Parathyroid adenoma (tissue), 2 donors: ENCODE measurements at regions not wholly inside any gene's neighbourhood (a gene's known extent, or its start where the extent isn't known, plus 50 kb on each side); places are given as distances from the start of the nearest gene placed in this dataset.
"Not testable (repeated sequence)": the region's sequence is repeated elsewhere in the genome, so short reads cannot be mapped to it uniquely, and the experiment has no call there.

Source experiments
- H2AFZ ChIP-seq: fragments of 300-600 bp; sonication (generic); one replicate; pipeline ENCODE4 v1.7.0; 2017; ENCODE audit warnings: antibody characterized with exemption, mild to moderate bottlenecking
- H3K27ac ChIP-seq: fragments of 300-600 bp; sonication (generic); one replicate; pipeline ENCODE4 v1.7.0; 2017
- H3K27me3 ChIP-seq: fragments of 300-600 bp; sonication (generic); one replicate; pipeline ENCODE4 v1.7.0; 2017; ENCODE audit warnings: low read length; ENCODE audit not compliant: control insufficient read depth, insufficient read depth
- H3K36me3 ChIP-seq: fragments of 300-600 bp; sonication (generic); one replicate; pipeline ENCODE4 v1.7.0; 2017; ENCODE audit warnings: low read length; ENCODE audit not compliant: control insufficient read depth, insufficient read depth
- H3K4me1 ChIP-seq: fragments of 300-600 bp; sonication (generic); one replicate; pipeline ENCODE4 v1.7.0; 2017; ENCODE audit warnings: control low read depth
- H3K4me2 ChIP-seq: fragments of 300-600 bp; sonication (generic); one replicate; pipeline ENCODE4 v1.7.0; 2017; ENCODE audit warnings: low read length
- H3K4me3 ChIP-seq: fragments of 300-600 bp; sonication (generic); one replicate; pipeline ENCODE4 v1.7.0; 2017; ENCODE audit warnings: low read depth, low read length
- H3K79me2 ChIP-seq: fragments of 300-600 bp; sonication (generic); one replicate; pipeline ENCODE4 v1.7.0; 2017; ENCODE audit warnings: control low read depth
- H3K9ac ChIP-seq: fragments of 300-600 bp; sonication (generic); one replicate; pipeline ENCODE4 v1.7.0; 2017; ENCODE audit warnings: mild to moderate bottlenecking
- H3K9me3 ChIP-seq: fragments of 300-600 bp; sonication (generic); one replicate; pipeline ENCODE4 v1.7.0; 2017; ENCODE audit warnings: low read length; ENCODE audit not compliant: control insufficient read depth
- CTCF ChIP-seq: fragments of 300-600 bp; sonication (generic); IDR thresholded peaks from one replicate; pipeline ENCODE4 v1.7.0; 2017; ENCODE audit warnings: antibody characterized with exemption, mild to moderate bottlenecking
- donor health status: primary hyperparathyroidism.

- TF ChIP-seq CTCF = no peak
- Histone ChIP-seq H3K4me1 (no peaks in the 10 kb centered on the region), H3K36me3 (no peaks in the 10 kb centered on the region), H3K27me3 (no peaks in the 10 kb centered on the region), H3K27ac (no peak overlapping the region), H3K9ac (no peak overlapping the region), H3K79me2 (no peaks in the 10 kb centered on the region), H3K4me2 (no peak overlapping the region), H3K4me3 (no peak overlapping the region), H3K9me3 (no peaks in the 10 kb centered on the region), H2AFZ (no peak overlapping the region)
Observed at GRCh38 chr4:114420069-114420468, 178.5 kb upstream of the UGT8 start.

- no peaks in the 10 kb centered on the region for H3K36me3 ChIP-seq
- H2AFZ ChIP-seq = no peak overlapping the region
- no peak for TF ChIP-seq CTCF
- H3K9ac ChIP-seq = no peak overlapping the region
- no peak overlapping the region for H3K27ac ChIP-seq
- no peak overlapping the region for H3K4me3 ChIP-seq
- no peaks in the 10 kb centered on the region for H3K9me3 ChIP-seq
- no peaks in the 10 kb centered on the region for H3K4me1 ChIP-seq
- no peak overlapping the region for H3K4me2 ChIP-seq
- H3K79me2 ChIP-seq = no peaks in the 10 kb centered on the region
- no peaks in the 10 kb centered on the region for H3K27me3 ChIP-seq
Observed at GRCh38 chr4:114423582-114423981, 175.0 kb upstream of the UGT8 start.

GRCh38 chr4:114435116-114435515, 163.5 kb upstream of the UGT8 start:
- Histone ChIP-seq H3K4me3 (no peak overlapping the region), H3K9ac (no peak overlapping the region), H3K36me3 (no peaks in the 10 kb centered on the region), H3K27ac (no peak overlapping the region), H2AFZ (no peak overlapping the region), H3K4me2 (no peak overlapping the region), H3K79me2 (no peaks in the 10 kb centered on the region), H3K9me3 (no peaks in the 10 kb centered on the region), H3K4me1 (no peaks in the 10 kb centered on the region), H3K27me3 (no peaks in the 10 kb centered on the region)
- TF ChIP-seq CTCF = no peak

- Histone ChIP-seq H3K79me2 (no peaks in the 10 kb centered on the region), H3K4me2 (no peak overlapping the region), H3K4me3 (no peak overlapping the region), H3K4me1 (no peaks in the 10 kb centered on the region), H3K9ac (no peak overlapping the region), H2AFZ (no peak overlapping the region), H3K27me3 (no peaks in the 10 kb centered on the region), H3K9me3 (no peaks in the 10 kb centered on the region), H3K27ac (no peak overlapping the region), H3K36me3 (no peaks in the 10 kb centered on the region)
- no peak for TF ChIP-seq CTCF
Observed at GRCh38 chr4:114442856-114443255, 155.8 kb upstream of the UGT8 start.

- no peak overlapping the region for H3K9ac ChIP-seq
- H3K9me3 ChIP-seq = no peaks in the 10 kb centered on the region
- TF ChIP-seq CTCF = no peak
- H3K4me1 ChIP-seq = no peaks in the 10 kb centered on the region
- H3K4me3 ChIP-seq = no peak overlapping the region
- no peaks in the 10 kb centered on the region for H3K79me2 ChIP-seq
- no peaks in the 10 kb centered on the region for H3K27me3 ChIP-seq
- no peak overlapping the region for H3K27ac ChIP-seq
- H3K36me3 ChIP-seq = no peaks in the 10 kb centered on the region
- no peak overlapping the region for H3K4me2 ChIP-seq
- no peak overlapping the region for H2AFZ ChIP-seq
Observed at GRCh38 chr4:114444211-114444610, 154.4 kb upstream of the UGT8 start.

- H3K9ac ChIP-seq, H3K27ac ChIP-seq, H3K36me3 ChIP-seq, H3K9me3 ChIP-seq, H3K4me3 ChIP-seq, H3K27me3 ChIP-seq, H3K79me2 ChIP-seq, H3K4me1 ChIP-seq, H2AFZ ChIP-seq, H3K4me2 ChIP-seq: not testable (repeated sequence)
Observed at GRCh38 chr4:114447963-114448516, 150.6 kb upstream of the UGT8 start.
